Parathyroid adenoma (tissue), 2 donors: ENCODE measurements at regions not wholly inside any gene's neighbourhood (a gene's known extent, or its start where the extent isn't known, plus 50 kb on each side); places are given as distances from the start of the nearest gene placed in this dataset.

Source experiments
- H2AFZ ChIP-seq: fragments of 300-600 bp; sonication (generic); one replicate; pipeline ENCODE4 v1.7.0; 2017; ENCODE audit warnings: antibody characterized with exemption, mild to moderate bottlenecking
- H3K27ac ChIP-seq: fragments of 300-600 bp; sonication (generic); one replicate; pipeline ENCODE4 v1.7.0; 2017
- H3K27me3 ChIP-seq: fragments of 300-600 bp; sonication (generic); one replicate; pipeline ENCODE4 v1.7.0; 2017; ENCODE audit warnings: low read length; ENCODE audit not compliant: control insufficient read depth, insufficient read depth
- H3K36me3 ChIP-seq: fragments of 300-600 bp; sonication (generic); one replicate; pipeline ENCODE4 v1.7.0; 2017; ENCODE audit warnings: low read length; ENCODE audit not compliant: control insufficient read depth, insufficient read depth
- H3K4me1 ChIP-seq: fragments of 300-600 bp; sonication (generic); one replicate; pipeline ENCODE4 v1.7.0; 2017; ENCODE audit warnings: control low read depth
- H3K4me2 ChIP-seq: fragments of 300-600 bp; sonication (generic); one replicate; pipeline ENCODE4 v1.7.0; 2017; ENCODE audit warnings: low read length
- H3K4me3 ChIP-seq: fragments of 300-600 bp; sonication (generic); one replicate; pipeline ENCODE4 v1.7.0; 2017; ENCODE audit warnings: low read depth, low read length
- H3K79me2 ChIP-seq: fragments of 300-600 bp; sonication (generic); one replicate; pipeline ENCODE4 v1.7.0; 2017; ENCODE audit warnings: control low read depth
- H3K9ac ChIP-seq: fragments of 300-600 bp; sonication (generic); one replicate; pipeline ENCODE4 v1.7.0; 2017; ENCODE audit warnings: mild to moderate bottlenecking
- H3K9me3 ChIP-seq: fragments of 300-600 bp; sonication (generic); one replicate; pipeline ENCODE4 v1.7.0; 2017; ENCODE audit warnings: low read length; ENCODE audit not compliant: control insufficient read depth
- CTCF ChIP-seq: fragments of 300-600 bp; sonication (generic); IDR thresholded peaks from one replicate; pipeline ENCODE4 v1.7.0; 2017; ENCODE audit warnings: antibody characterized with exemption, mild to moderate bottlenecking
- donor health status: primary hyperparathyroidism.

GRCh38 chr18:78664848-78665247 lies 314.8 kb upstream of the SALL3 start:
- no peaks in the 10 kb centered on the region for H3K36me3 ChIP-seq
- no peaks in the 10 kb centered on the region for H3K9me3 ChIP-seq
- TF ChIP-seq CTCF = no peak
- no peaks in the 10 kb centered on the region for H3K4me1 ChIP-seq
- H3K9ac ChIP-seq = no peak overlapping the region
- no peaks in the 10 kb centered on the region for H3K79me2 ChIP-seq
- no peak overlapping the region for H3K27ac ChIP-seq
- H3K4me3 ChIP-seq = no peak overlapping the region
- no peak overlapping the region for H3K4me2 ChIP-seq
- H3K27me3 ChIP-seq = no peaks in the 10 kb centered on the region
- no peak overlapping the region for H2AFZ ChIP-seq

- Histone ChIP-seq H3K4me3 (no peak overlapping the region), H2AFZ (no peak overlapping the region), H3K4me2 (no peak overlapping the region), H3K36me3 (no peaks in the 10 kb centered on the region), H3K27me3 (no peaks in the 10 kb centered on the region), H3K27ac (no peak overlapping the region), H3K9me3 (no peaks in the 10 kb centered on the region), H3K4me1 (no peaks in the 10 kb centered on the region), H3K9ac (no peak overlapping the region), H3K79me2 (no peaks in the 10 kb centered on the region)
- no peak for TF ChIP-seq CTCF
Observed at GRCh38 chr18:78665644-78666043, 314.0 kb upstream of the SALL3 start.

- H3K4me1 ChIP-seq = no peaks in the 10 kb centered on the region
- no peak overlapping the region for H3K4me3 ChIP-seq
- H3K36me3 ChIP-seq = no peaks in the 10 kb centered on the region
- no peaks in the 10 kb centered on the region for H3K9me3 ChIP-seq
- H3K79me2 ChIP-seq = no peaks in the 10 kb centered on the region
- H3K27me3 ChIP-seq = no peaks in the 10 kb centered on the region
- H3K27ac ChIP-seq = no peak overlapping the region
- no peak overlapping the region for H3K4me2 ChIP-seq
- no peak overlapping the region for H3K9ac ChIP-seq
- TF ChIP-seq CTCF = no peak
- no peak overlapping the region for H2AFZ ChIP-seq
Observed at GRCh38 chr18:78666666-78667335, 312.8 kb upstream of the SALL3 start.

- H3K36me3 ChIP-seq = no peaks in the 10 kb centered on the region
- no peak overlapping the region for H2AFZ ChIP-seq
- H3K4me2 ChIP-seq = no peak overlapping the region
- no peaks in the 10 kb centered on the region for H3K79me2 ChIP-seq
- no peaks in the 10 kb centered on the region for H3K9me3 ChIP-seq
- no peak overlapping the region for H3K27ac ChIP-seq
- no peak for TF ChIP-seq CTCF
- no peaks in the 10 kb centered on the region for H3K4me1 ChIP-seq
- H3K27me3 ChIP-seq = no peaks in the 10 kb centered on the region
- H3K4me3 ChIP-seq = no peak overlapping the region
- H3K9ac ChIP-seq = no peak overlapping the region
Observed at GRCh38 chr18:78670778-78671391, 308.7 kb upstream of the SALL3 start.

GRCh38 chr18:78671551-78671950 lies 308.1 kb upstream of the SALL3 start:
- Histone ChIP-seq H3K79me2 (no peaks in the 10 kb centered on the region), H3K4me2 (no peak overlapping the region), H3K4me1 (no peaks in the 10 kb centered on the region), H3K9ac (no peak overlapping the region), H3K27ac (no peak overlapping the region), H3K9me3 (no peaks in the 10 kb centered on the region), H2AFZ (no peak overlapping the region), H3K36me3 (no peaks in the 10 kb centered on the region), H3K27me3 (no peaks in the 10 kb centered on the region), H3K4me3 (no peak overlapping the region)
- no peak for TF ChIP-seq CTCF
